DND-41 (cell line): ENCODE measurements at regions not wholly inside any gene's neighbourhood (a gene's known extent, or its start where the extent isn't known, plus 50 kb on each side); places are given as distances from the start of the nearest gene placed in this dataset.
A peak's percentile ranks its signal among the peaks of the same experiment; 100 is the strongest.

Experiments
- ATAC-seq: fragments of 200-7000 bp; cut with Tn5 transposase; 3 replicates; pipeline ENCODE4 v1.9.1; 2021; ENCODE audit warnings: low read depth; ENCODE audit not compliant: insufficient read depth
- DNase-seq: peaks from one replicate; pipeline ENCODE4 v3.0.0-alpha.2; 2020
- H2AFZ ChIP-seq: 2 replicates; pipeline ENCODE4 v1.6.0; 2012; ENCODE audit warnings: low read depth, low read length
- H3K27ac ChIP-seq: 2 replicates; pipeline ENCODE4 v1.5.1; 2012; ENCODE audit warnings: low read length, inconsistent platforms
- H3K27me3 ChIP-seq: fragments of 200-600 bp; sonication (generic); 2 replicates; pipeline ENCODE4 v1.6.0; 2012; ENCODE audit warnings: low read length, mild to moderate bottlenecking, inconsistent platforms; ENCODE audit not compliant: insufficient read depth, poor library complexity
- H3K36me3 ChIP-seq: 2 replicates; pipeline ENCODE4 v1.5.1; 2012; ENCODE audit warnings: low read length, inconsistent platforms; ENCODE audit not compliant: insufficient read depth
- H3K4me1 ChIP-seq: 2 replicates; pipeline ENCODE4 v1.5.1; 2012; ENCODE audit warnings: mild to moderate bottlenecking, low read length; ENCODE audit not compliant: insufficient read depth
- H3K4me2 ChIP-seq: 2 replicates; pipeline ENCODE4 v1.6.0; 2012; ENCODE audit warnings: mild to moderate bottlenecking, moderate library complexity, low read length, inconsistent platforms; ENCODE audit not compliant: insufficient read depth
- H3K4me3 ChIP-seq, 2 experiments: fragments of 200-600 bp in 1 of 2; shearing (Covaris generic) in 1 of 2; 2 replicates each; pipeline ENCODE4 v1.5.1; 2012 to 2016; ENCODE audit warnings: inconsistent platforms in 2 of 2, low read length in 2 of 2, mild to moderate bottlenecking in 2 of 2, low read depth in 1 of 2, moderate library complexity in 1 of 2
- H3K79me2 ChIP-seq: 2 replicates; pipeline ENCODE4 v1.6.0; 2012; ENCODE audit warnings: low read length, inconsistent platforms; ENCODE audit not compliant: insufficient read depth
- H3K9ac ChIP-seq: 2 replicates; pipeline ENCODE4 v1.6.0; 2012; ENCODE audit warnings: low read depth, mild to moderate bottlenecking, inconsistent platforms, low read length, moderate library complexity
- H3K9me3 ChIP-seq: 2 replicates; pipeline ENCODE4 v1.5.1; 2012; ENCODE audit warnings: low read length, moderate library complexity, mild to moderate bottlenecking, inconsistent platforms; ENCODE audit not compliant: insufficient read depth, severe bottlenecking
- H4K20me1 ChIP-seq: 2 replicates; pipeline ENCODE4 v1.6.0; 2012; ENCODE audit warnings: low read length; ENCODE audit not compliant: insufficient read depth
- EZH2 ChIP-seq: IDR thresholded peaks from 3 replicates; pipeline ENCODE4 v1.6.1; 2012; ENCODE audit warnings: borderline replicate concordance, low read depth, mild to moderate bottlenecking, moderate library complexity, low read length, inconsistent platforms; ENCODE audit not compliant: severe bottlenecking
- TF ChIP-seq, protein P1 (sequence below): IDR thresholded peaks from 2 replicates; pipeline ENCODE4 v1.5.1; 2012; ENCODE audit warnings: borderline replicate concordance, low read length, moderate library complexity, mild to moderate bottlenecking; ENCODE audit not compliant: poor library complexity, severe bottlenecking; ENCODE audit errors: extremely low read depth

DNA sequence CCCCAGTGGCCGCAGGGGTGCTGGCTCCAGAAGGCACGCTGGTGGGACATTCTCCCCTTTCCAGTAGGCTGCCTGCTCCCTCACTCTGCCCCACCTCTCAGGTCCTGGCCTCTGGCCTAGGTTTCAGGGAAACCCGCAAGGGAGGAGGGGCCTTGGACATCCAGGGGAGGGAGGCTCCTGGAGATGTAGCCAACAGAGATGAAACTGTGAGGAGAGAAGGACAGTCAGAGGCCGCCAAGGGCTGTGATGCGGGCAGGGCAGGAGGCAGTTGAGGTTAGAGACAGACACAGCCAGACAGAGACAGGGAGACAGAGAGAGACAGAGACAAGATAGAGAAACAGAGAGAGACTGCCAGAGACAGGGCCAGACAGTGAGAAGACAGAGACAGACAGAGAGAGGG lies 127.7 kb downstream of the UQCRFS1 start:
- ATAC-seq (no peak), DNase-seq (no peak)
- Histone ChIP-seq H3K4me3 (no peak overlapping the region), H4K20me1 (no peaks in the 10 kb centered on the region; the same call in 1 of the 2 replicates), H3K27ac (no peak overlapping the region), H2AFZ (no peak overlapping the region), H3K9me3 (no peaks in the 10 kb centered on the region), H3K9ac (no peak overlapping the region), H3K4me1 (no peaks in the 10 kb centered on the region), H3K27me3 (peaks cover 2% of the 10 kb centered on the region), H3K36me3 (no peaks in the 10 kb centered on the region), H3K79me2 (no peaks in the 10 kb centered on the region), H3K4me2 (no peak overlapping the region)
- TF ChIP-seq EZH2, result no peak
- TF ChIP-seq, protein P1, sequence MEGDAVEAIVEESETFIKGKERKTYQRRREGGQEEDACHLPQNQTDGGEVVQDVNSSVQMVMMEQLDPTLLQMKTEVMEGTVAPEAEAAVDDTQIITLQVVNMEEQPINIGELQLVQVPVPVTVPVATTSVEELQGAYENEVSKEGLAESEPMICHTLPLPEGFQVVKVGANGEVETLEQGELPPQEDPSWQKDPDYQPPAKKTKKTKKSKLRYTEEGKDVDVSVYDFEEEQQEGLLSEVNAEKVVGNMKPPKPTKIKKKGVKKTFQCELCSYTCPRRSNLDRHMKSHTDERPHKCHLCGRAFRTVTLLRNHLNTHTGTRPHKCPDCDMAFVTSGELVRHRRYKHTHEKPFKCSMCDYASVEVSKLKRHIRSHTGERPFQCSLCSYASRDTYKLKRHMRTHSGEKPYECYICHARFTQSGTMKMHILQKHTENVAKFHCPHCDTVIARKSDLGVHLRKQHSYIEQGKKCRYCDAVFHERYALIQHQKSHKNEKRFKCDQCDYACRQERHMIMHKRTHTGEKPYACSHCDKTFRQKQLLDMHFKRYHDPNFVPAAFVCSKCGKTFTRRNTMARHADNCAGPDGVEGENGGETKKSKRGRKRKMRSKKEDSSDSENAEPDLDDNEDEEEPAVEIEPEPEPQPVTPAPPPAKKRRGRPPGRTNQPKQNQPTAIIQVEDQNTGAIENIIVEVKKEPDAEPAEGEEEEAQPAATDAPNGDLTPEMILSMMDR, result no peak

DNA sequence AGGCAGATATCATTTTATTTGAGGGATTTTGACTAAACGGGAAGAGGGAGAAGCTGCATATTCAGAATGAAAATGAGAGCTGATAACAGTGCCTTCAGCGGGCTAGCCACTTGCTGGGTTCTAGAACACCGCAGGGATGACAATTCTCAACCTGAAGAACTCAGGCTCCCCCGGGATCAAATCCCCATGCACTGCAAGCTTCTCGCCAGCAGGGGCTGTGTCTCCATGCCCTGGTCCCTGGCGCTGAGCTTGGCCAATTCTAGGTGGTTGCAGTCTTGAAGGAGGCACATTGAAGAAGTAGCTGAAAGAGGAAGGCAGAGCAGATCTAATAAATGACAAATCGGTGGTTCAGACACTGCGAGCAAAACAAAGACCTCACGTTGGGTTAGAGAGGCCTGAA lies 128.7 kb downstream of the UQCRFS1 start:
- Histone ChIP-seq H3K4me1 (no peaks in the 10 kb centered on the region), H3K4me2 (no peak overlapping the region), H2AFZ (no peak overlapping the region), H3K36me3 (no peaks in the 10 kb centered on the region), H3K79me2 (no peaks in the 10 kb centered on the region), H3K9me3 (no peaks in the 10 kb centered on the region), H3K27me3 (peaks cover 2% of the 10 kb centered on the region), H3K9ac (no peak overlapping the region), H4K20me1 (no peaks in the 10 kb centered on the region; the same call in 1 of the 2 replicates), H3K27ac (no peak overlapping the region), H3K4me3 (no peak overlapping the region)
- TF ChIP-seq, protein P1, result peak; percentile 51
- TF ChIP-seq EZH2, result no peak
- ATAC-seq, result no peak
- DNase-seq, result no peak

DNA sequence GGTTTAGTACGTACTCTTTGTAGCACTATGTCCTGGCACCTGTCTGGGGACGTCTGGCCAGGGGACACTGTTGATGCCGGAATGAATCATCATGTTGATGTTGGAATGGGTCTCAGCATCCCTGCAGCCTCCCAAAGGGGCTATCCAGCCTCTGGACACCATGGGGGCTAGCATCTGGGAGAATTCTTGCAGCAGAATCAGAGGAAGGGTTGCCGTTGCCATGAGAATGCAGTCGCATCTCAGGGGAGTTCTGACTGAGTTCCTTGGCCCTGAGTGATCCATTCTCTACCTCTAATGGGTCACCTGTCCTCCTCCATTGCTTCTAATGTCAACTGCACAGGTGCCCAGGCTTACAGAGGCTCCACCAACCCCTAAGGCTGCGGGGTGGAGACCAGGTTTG lies 129.1 kb downstream of the UQCRFS1 start:
- no peak overlapping the region for H3K4me3 ChIP-seq
- H3K4me1 ChIP-seq, result no peaks in the 10 kb centered on the region
- H3K36me3 ChIP-seq, result no peaks in the 10 kb centered on the region
- H3K9me3 ChIP-seq, result no peaks in the 10 kb centered on the region
- H3K27me3 ChIP-seq, result peaks cover 2% of the 10 kb centered on the region
- TF ChIP-seq, protein P1, result no peak
- no peak for TF ChIP-seq EZH2
- H3K79me2 ChIP-seq, result no peaks in the 10 kb centered on the region
- H3K4me2 ChIP-seq, result no peak overlapping the region
- no peak overlapping the region for H2AFZ ChIP-seq
- DNase-seq, result no peak
- H4K20me1 ChIP-seq, result no peaks in the 10 kb centered on the region; the same call in 1 of the 2 replicates
- no peak for ATAC-seq
- H3K9ac ChIP-seq, result no peak overlapping the region
- no peak overlapping the region for H3K27ac ChIP-seq
